Colonic mucosa (tissue), 4 donors: ENCODE measurements at regions not wholly inside any gene's neighbourhood (a gene's known extent, or its start where the extent isn't known, plus 50 kb on each side); places are given as distances from the start of the nearest gene placed in this dataset.

Experiments
- DNase-seq: peaks from one replicate; pipeline ENCODE4 v3.0.0-alpha.2; 2020
- H3K27ac ChIP-seq: fragments of 200-600 bp; one replicate; pipeline ENCODE4 v1.8.0; 2021
- H3K27me3 ChIP-seq: fragments of 200-600 bp; one replicate; pipeline ENCODE4 v1.8.0; 2021
- H3K36me3 ChIP-seq: fragments of 200-600 bp; one replicate; pipeline ENCODE4 v1.8.0; 2021
- H3K4me1 ChIP-seq: fragments of 200-600 bp; one replicate; pipeline ENCODE4 v1.8.0; 2021; ENCODE audit warnings: mild to moderate bottlenecking
- H3K4me3 ChIP-seq: fragments of 200-600 bp; one replicate; pipeline ENCODE4 v1.8.0; 2021
- H3K9ac ChIP-seq, 2 donors: one replicate each; pipeline ENCODE4 v1.7.0; 2013; ENCODE audit warnings: control low read depth in 2 of 2, low read depth in 2 of 2, low read length in 2 of 2
- H3K9me3 ChIP-seq: fragments of 200-600 bp; one replicate; pipeline ENCODE4 v1.8.0; 2021
- CTCF ChIP-seq: fragments of 200-600 bp; IDR thresholded peaks from one replicate; pipeline ENCODE4 v1.8.0; 2022; ENCODE audit warnings: antibody characterized with exemption, mild to moderate bottlenecking
- intact Hi-C: fragments of 100-400 bp; cut with DNase I; formaldehyde crosslinking; loops from one replicate; pipeline ENCODE4 v1.14.1; 2022
- donor health status: healthy.
- donor health status: DM: no; HTN: no; CAD: no.
- donor health status: DM: no; HTN: no; CAD: no.

- TF ChIP-seq CTCF: no peak
- Histone ChIP-seq H3K27me3 (no peaks in the 10 kb centered on the region), H3K9me3 (no peaks in the 10 kb centered on the region), H3K4me1 (no peaks in the 10 kb centered on the region), H3K27ac (no peak overlapping the region), H3K4me3 (no peak overlapping the region), H3K9ac (no peak overlapping the region), H3K36me3 (no peaks in the 10 kb centered on the region)
- intact Hi-C loops: no loop called here
- DNase-seq: no peak
These were observed 269.0 kb downstream of the ZSWIM6 start for GRCh38 chr5:61600945-61601511.

DNA sequence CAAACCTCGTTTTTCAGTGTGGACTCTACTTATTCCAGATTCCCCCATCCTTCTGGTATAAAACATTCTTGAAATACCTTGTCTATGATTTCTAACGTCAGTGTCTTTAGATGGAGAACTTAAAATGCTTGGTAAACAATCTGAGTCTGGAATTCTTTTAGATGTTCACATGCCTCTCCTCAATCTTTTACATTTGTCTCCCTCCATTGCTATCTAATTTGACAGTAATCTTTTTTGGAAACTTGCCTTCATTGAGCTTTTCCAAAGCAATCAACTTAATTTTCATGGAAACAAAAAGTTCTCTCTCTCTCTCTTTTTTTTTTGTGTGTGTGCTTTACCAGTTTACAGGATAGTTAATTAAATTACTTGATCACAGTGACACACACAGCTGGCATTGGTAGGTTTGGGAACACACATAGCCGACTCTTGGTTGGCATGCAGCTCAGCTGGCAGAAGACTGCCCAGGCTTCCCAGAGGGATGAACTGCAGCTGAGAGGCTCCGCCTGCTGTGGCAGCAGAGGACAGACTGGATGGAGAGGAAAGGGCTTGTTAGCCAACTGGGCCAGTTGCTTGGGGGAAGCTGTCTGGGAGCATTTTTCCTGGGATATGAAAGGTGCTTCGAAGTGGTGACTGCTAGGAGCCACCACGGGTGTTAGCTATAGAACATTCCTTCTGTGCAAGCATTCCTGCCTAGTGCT lies 271.3 kb downstream of the ZSWIM6 start:
- Histone ChIP-seq H3K27ac (no peak overlapping the region), H3K9ac (no peak overlapping the region), H3K9me3 (no peaks in the 10 kb centered on the region), H3K4me1 (no peaks in the 10 kb centered on the region), H3K4me3 (no peak overlapping the region), H3K27me3 (no peaks in the 10 kb centered on the region), H3K36me3 (no peaks in the 10 kb centered on the region)
- no peak for DNase-seq
- intact Hi-C loops: no loop called here
- TF ChIP-seq CTCF: no peak

GRCh38 chr5:61604076-61605025 lies 272.3 kb downstream of the ZSWIM6 start:
- no peak for DNase-seq
- H3K4me3 ChIP-seq: no peak overlapping the region
- H3K27ac ChIP-seq: no peak overlapping the region
- no peak for TF ChIP-seq CTCF
- H3K9ac ChIP-seq: no peak overlapping the region
- no peaks in the 10 kb centered on the region for H3K36me3 ChIP-seq
- H3K27me3 ChIP-seq: no peaks in the 10 kb centered on the region
- intact Hi-C loops: no loop called here
- H3K4me1 ChIP-seq: no peaks in the 10 kb centered on the region
- no peaks in the 10 kb centered on the region for H3K9me3 ChIP-seq

DNA sequence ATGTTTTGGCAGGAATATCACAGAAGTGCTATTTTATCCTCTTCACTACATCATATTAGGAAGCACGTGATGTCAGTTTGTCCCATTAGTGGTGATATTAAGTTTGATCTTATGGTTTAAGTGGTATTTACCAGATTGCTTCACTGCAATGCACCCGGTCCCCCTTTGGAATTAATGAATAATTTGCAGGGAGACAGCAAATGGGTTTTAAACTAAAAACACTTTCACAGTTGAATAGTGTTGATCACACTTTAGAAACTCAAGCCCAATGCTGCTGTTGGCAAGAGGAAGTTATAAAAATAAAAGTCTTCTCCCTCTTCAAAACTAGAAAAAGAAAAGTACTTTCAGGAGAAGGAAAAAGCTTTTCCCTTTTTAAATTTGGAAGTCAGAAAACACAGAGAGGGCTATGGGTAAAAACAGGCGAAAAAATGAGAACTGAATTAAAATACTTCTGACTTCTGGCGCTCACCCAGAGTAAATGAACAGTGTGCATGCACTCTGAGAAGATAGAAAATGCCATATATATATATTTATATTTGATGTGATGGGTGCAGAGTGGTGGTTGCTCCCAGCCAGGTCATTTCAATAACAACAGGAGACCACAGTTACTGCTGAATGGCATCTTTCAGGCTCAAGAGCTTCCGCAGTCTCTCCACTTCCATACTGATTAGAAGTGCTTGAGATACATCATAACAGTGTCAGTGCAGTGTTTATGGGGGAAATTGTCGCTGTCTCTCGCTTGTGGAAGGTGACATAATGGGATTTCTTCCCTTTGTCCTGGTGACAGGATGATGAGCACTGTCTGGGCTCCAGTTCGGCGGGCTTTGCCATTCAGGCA lies 278.0 kb downstream of the ZSWIM6 start:
- Histone ChIP-seq H3K4me1 (no peaks in the 10 kb centered on the region), H3K9me3 (no peaks in the 10 kb centered on the region), H3K9ac (no peak overlapping the region), H3K27me3 (no peaks in the 10 kb centered on the region), H3K4me3 (no peak overlapping the region), H3K36me3 (no peaks in the 10 kb centered on the region), H3K27ac (no peak overlapping the region)
- no peak for DNase-seq
- no peak for TF ChIP-seq CTCF
- intact Hi-C loops: loop anchor here (10.0 kb wide), 1 partner anchor 55 kb away; no protein-coding TSS in a partner anchor

- H3K4me1 ChIP-seq: no peaks in the 10 kb centered on the region
- H3K27me3 ChIP-seq: no peaks in the 10 kb centered on the region
- TF ChIP-seq CTCF: no peak
- H3K4me3 ChIP-seq: no peak overlapping the region
- no peak for DNase-seq
- no peak overlapping the region for H3K27ac ChIP-seq
- no peaks in the 10 kb centered on the region for H3K9me3 ChIP-seq
- H3K9ac ChIP-seq: no peak overlapping the region
- intact Hi-C loops: loop anchor here (10.0 kb wide), 1 partner anchor 56 kb away; no protein-coding TSS in a partner anchor
- no peaks in the 10 kb centered on the region for H3K36me3 ChIP-seq
These were observed 278.6 kb downstream of the ZSWIM6 start for GRCh38 chr5:61610678-61611024.
